GM12878 (cell line): ENCODE measurements at regions not wholly inside any gene's neighbourhood (a gene's known extent, or its start where the extent isn't known, plus 50 kb on each side); places are given as distances from the start of the nearest gene placed in this dataset.

Source experiments
- ATAC-seq: fragments of 200-7000 bp; cut with Tn5 transposase; 3 replicates; pipeline ENCODE4 v1.9.1; 2020; ENCODE audit warnings: mild to moderate bottlenecking, moderate library complexity
- BruUV-seq: library from RNA; stranded (reverse); fragments of 400-500 nt; replicated peaks from 2 replicates; lab custom pipeline; 2021; lab: Mats Ljungman, UMichigan
- CTCF ChIA-PET: fragments of 300-600 bp; sonication (Branson Sonifier 250); formaldehyde crosslinking; extraction: SDS; loops from one replicate; lab custom pipeline; 2021; ENCODE audit warnings: inconsistent platforms; lab: Yijun Ruan, JAX
- POLR2A ChIA-PET: fragments of 350-600 bp; formaldehyde crosslinking; extraction: SDS; loops from one replicate; lab custom pipeline; 2021; ENCODE audit warnings: inconsistent platforms; lab: Charles Lee
- RAD21 ChIA-PET: fragments of 300-600 bp; sonication (Branson Sonifier 250); formaldehyde crosslinking; loops from one replicate; lab custom pipeline; 2023; ENCODE audit warnings: antibody characterized with exemption; ENCODE audit not compliant: unreplicated experiment; lab: Charles Lee
- SMC1A ChIA-PET: fragments of 300-600 bp; sonication (Branson Sonifier 250); formaldehyde crosslinking; loops from one replicate; lab custom pipeline; 2023; ENCODE audit not compliant: unreplicated experiment, uncharacterized antibody; lab: Charles Lee
- DNase-seq: peaks from one replicate; pipeline ENCODE4 v3.0.0-alpha.2; 2011; ENCODE audit warnings: low read depth, low spot score
- FAIRE-seq: peaks from 3 replicates; lab custom pipeline; 2011; peaks lifted over from hg19 to GRCh38; lab: Jason Lieb, UNC
- H2AFZ ChIP-seq: 2 replicates; pipeline ENCODE4 v1.6.0; 2011; ENCODE audit warnings: low read depth, low read length, control low read depth; ENCODE audit not compliant: control insufficient read depth
- H3K27ac ChIP-seq: 2 replicates; pipeline ENCODE4 v1.5.1; 2011; ENCODE audit warnings: control low read depth; ENCODE audit not compliant: control insufficient read depth, insufficient read depth
- H3K27me3 ChIP-seq, 2 experiments: replicated peaks in 1 of 2; 2 replicates each; pipeline versions ENCODE4 v1.6.0 to v1.6.1; 2011; ENCODE audit warnings: low read length in 1 of 2; ENCODE audit not compliant: control insufficient read depth in 2 of 2, insufficient read depth in 2 of 2
- H3K36me3 ChIP-seq, 2 experiments: 2 replicates each; pipeline ENCODE4 v1.5.1; 2011; ENCODE audit warnings: low read length in 1 of 2; ENCODE audit not compliant: control insufficient read depth in 2 of 2, insufficient read depth in 2 of 2
- H3K4me1 ChIP-seq: 2 replicates; pipeline ENCODE4 v1.6.1; 2011; ENCODE audit warnings: mild to moderate bottlenecking, low read length, moderate library complexity, mixed read lengths; ENCODE audit not compliant: control insufficient read depth, insufficient read depth
- H3K4me2 ChIP-seq: 2 replicates; pipeline ENCODE4 v1.6.0; 2011; ENCODE audit warnings: control low read depth; ENCODE audit not compliant: control insufficient read depth, insufficient read depth
- H3K4me3 ChIP-seq: fragments of 200-600 bp; sonication (generic); 2 replicates; pipeline ENCODE4 v1.5.1; 2016
- H3K79me2 ChIP-seq: 2 replicates; pipeline ENCODE4 v1.6.0; 2011; ENCODE audit warnings: low read length; ENCODE audit not compliant: control insufficient read depth, insufficient read depth
- H3K9ac ChIP-seq: 2 replicates; pipeline ENCODE4 v1.8.0; 2011; ENCODE audit warnings: low read length, control low read depth, mixed read lengths; ENCODE audit not compliant: control insufficient read depth, insufficient read depth
- H3K9me3 ChIP-seq: replicated peaks from 3 replicates; pipeline ENCODE4 v1.5.1; 2011; ENCODE audit warnings: mild to moderate bottlenecking, low read length; ENCODE audit not compliant: control insufficient read depth, insufficient read depth
- H4K20me1 ChIP-seq: 2 replicates; pipeline ENCODE4 v1.6.0; 2011; ENCODE audit not compliant: control insufficient read depth, insufficient read depth
- MXI1 ChIP-seq: fragments of 150-350 bp; IDR thresholded peaks from 2 replicates; pipeline ENCODE4 v1.6.1; 2011; ENCODE audit warnings: low read depth, mild to moderate bottlenecking, inconsistent platforms, low read length, improper control_type of control experiment
- RAD21 ChIP-seq: IDR thresholded peaks from 2 replicates; pipeline ENCODE4 v1.6.1; 2011; ENCODE audit warnings: mild to moderate bottlenecking, low read depth, low read length, moderate library complexity; ENCODE audit not compliant: insufficient read depth
- ZBED1 ChIP-seq: IDR thresholded peaks from 2 replicates; pipeline ENCODE4 v1.6.1; 2016; ENCODE audit warnings: borderline replicate concordance
- WGBS: methylation state at CpG from one replicate; pipeline ENCODE4 v1.1.6; 2016; ENCODE audit warnings: low lambda C conversion rate; ENCODE audit not compliant: insufficient replicate concordance, insufficient coverage; ENCODE audit errors: missing lambda C conversion rate; 5-methylcytosine and 5-hydroxymethylcytosine counted together
- in situ Hi-C: fragments of 300-500 bp; cut with MboI; formaldehyde crosslinking; loops from 9 replicates; pipeline ENCODE4 v1.14.3; 2018; ENCODE audit warnings: mixed read lengths
- intact Hi-C: fragments of 100-400 bp; cut with micrococcal nuclease; formaldehyde crosslinking; loops from one replicate; pipeline ENCODE4 v1.14.2; 2022; ENCODE audit not compliant: unreplicated experiment
- TF ChIP-seq, protein P1 (sequence below), 3 experiments: IDR thresholded peaks in 2 of 3; conservative IDR thresholded peaks in 1 of 3; 2 replicates each; pipeline ENCODE4 v1.5.1; 2011; ENCODE audit warnings: low read depth in 3 of 3, low read length in 3 of 3, mild to moderate bottlenecking in 3 of 3, control low read depth in 2 of 3, moderate library complexity in 2 of 3, inconsistent platforms in 1 of 3, mixed read lengths in 1 of 3; ENCODE audit not compliant: control insufficient read depth in 2 of 3, insufficient read depth in 1 of 3; ENCODE audit errors: extremely low read depth in 1 of 3

DNA sequence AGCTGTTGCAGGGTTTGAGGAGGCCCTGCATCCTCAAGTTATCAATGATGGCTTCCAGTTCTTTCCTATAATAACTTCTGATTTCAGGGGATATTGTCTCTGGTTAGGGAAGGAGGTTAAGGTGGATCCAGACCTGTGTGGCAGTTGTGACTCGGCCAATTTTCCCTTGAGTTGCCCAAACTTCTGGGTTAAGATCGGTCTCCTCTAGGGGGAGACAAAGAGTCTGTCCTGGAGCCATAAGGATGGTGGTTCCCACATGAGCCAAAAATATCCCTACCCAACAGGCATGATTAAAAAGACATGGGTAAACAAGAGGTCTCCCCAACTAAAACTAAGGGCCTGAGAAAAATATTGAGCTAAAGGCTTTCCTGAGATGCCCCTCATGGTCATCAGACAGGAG, 227.5 kb upstream of the MDFIC2 start:
- Histone ChIP-seq H3K27me3 (no peaks in the 10 kb centered on the region), H3K4me3 (no peak overlapping the region), H3K36me3 (no peaks in the 10 kb centered on the region), H3K27ac (no peak overlapping the region), H3K79me2 (no peaks in the 10 kb centered on the region), H4K20me1 (no peaks in the 10 kb centered on the region), H3K9me3 (no peaks in the 10 kb centered on the region), H2AFZ (no peak overlapping the region), H3K4me1 (no peaks in the 10 kb centered on the region), H3K4me2 (no peak overlapping the region), H3K9ac (no peak overlapping the region)
- in situ Hi-C loops (no loop called here), intact Hi-C loops (no loop called here)
- FAIRE-seq: no peak
- CTCF ChIA-PET: interaction anchor here (0.9 to 2.1 kb wide), 3 partner anchors 9 to 13 kb away, joined by 4 to 5 read pairs (median 5); no protein-coding TSS in a partner anchor
- no peak for ATAC-seq
- RAD21 ChIA-PET: no interaction called here
- POLR2A ChIA-PET: no interaction called here
- WGBS: 4% methylated on average over 2 of the region's 2 CpGs
- no TSS peak for BruUV-seq
- no peak for DNase-seq
- SMC1A ChIA-PET: no interaction called here
- TF ChIP-seq ZBED1 (no peak), MXI1 (no peak)
- TF ChIP-seq, protein P1, sequence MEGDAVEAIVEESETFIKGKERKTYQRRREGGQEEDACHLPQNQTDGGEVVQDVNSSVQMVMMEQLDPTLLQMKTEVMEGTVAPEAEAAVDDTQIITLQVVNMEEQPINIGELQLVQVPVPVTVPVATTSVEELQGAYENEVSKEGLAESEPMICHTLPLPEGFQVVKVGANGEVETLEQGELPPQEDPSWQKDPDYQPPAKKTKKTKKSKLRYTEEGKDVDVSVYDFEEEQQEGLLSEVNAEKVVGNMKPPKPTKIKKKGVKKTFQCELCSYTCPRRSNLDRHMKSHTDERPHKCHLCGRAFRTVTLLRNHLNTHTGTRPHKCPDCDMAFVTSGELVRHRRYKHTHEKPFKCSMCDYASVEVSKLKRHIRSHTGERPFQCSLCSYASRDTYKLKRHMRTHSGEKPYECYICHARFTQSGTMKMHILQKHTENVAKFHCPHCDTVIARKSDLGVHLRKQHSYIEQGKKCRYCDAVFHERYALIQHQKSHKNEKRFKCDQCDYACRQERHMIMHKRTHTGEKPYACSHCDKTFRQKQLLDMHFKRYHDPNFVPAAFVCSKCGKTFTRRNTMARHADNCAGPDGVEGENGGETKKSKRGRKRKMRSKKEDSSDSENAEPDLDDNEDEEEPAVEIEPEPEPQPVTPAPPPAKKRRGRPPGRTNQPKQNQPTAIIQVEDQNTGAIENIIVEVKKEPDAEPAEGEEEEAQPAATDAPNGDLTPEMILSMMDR (IDR thresholded peaks at IDR 0.05 in 2 of 3, conservative IDR thresholded peaks at IDR 0.05 in 1 of 3; ENCODE audit: control insufficient read depth in 2 of 3, extremely low read depth in 1 of 3, insufficient read depth in 1 of 3, low read depth in 3 of 3, low read length in 3 of 3): peak; percentile 11 to 36 (median 24); a peak in 2 of 6 replicates

DNA sequence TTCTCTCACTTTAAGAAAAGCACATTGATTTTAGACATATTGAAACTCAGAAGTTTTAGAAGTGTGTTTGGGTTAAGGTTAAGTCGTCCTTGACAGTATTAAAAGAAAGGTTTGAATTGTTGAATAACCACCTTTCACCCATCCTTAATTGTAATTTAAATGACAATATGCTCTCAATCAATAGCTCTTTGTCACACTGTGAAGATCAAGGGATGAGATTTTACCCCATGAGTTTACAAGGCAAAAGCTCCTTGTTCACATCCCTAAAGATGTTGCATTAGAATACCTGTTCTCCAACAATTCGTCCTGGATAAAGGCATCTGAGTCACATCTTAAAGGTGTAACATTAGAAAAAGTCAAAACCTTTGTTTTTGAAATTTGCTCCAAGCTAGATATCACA, 220.4 kb upstream of the MDFIC2 start:
- Histone ChIP-seq H4K20me1 (no peaks in the 10 kb centered on the region), H3K79me2 (no peaks in the 10 kb centered on the region), H3K9me3 (no peaks in the 10 kb centered on the region), H3K4me2 (no peak overlapping the region), H3K27me3 (no peaks in the 10 kb centered on the region), H3K9ac (no peak overlapping the region), H3K4me3 (no peak overlapping the region), H3K36me3 (no peaks in the 10 kb centered on the region), H3K4me1 (no peaks in the 10 kb centered on the region), H3K27ac (no peak overlapping the region), H2AFZ (no peak overlapping the region)
- TF ChIP-seq RAD21: no peak
- CTCF ChIA-PET: interaction anchor here (1.6 to 1.7 kb wide), 3 partner anchors 17 to 1120 kb away, joined by 3 to 8 read pairs (median 4); no protein-coding TSS in a partner anchor
- SMC1A ChIA-PET: interaction anchor here (1.4 kb wide), 1 partner anchor 17 kb away, joined by 4 read pairs; no protein-coding TSS in a partner anchor
- POLR2A ChIA-PET: no interaction called here
- ATAC-seq (no peak), DNase-seq (no peak), FAIRE-seq (no peak)
- intact Hi-C loops: loop anchor here (5.0 kb wide), 1 partner anchor 1119 kb away; no protein-coding TSS in a partner anchor
- BruUV-seq: no TSS peak
- RAD21 ChIA-PET: no interaction called here
- WGBS: 0% methylated on average over 2 of the region's 2 CpGs
- in situ Hi-C loops: no loop called here
